ENCODE measurements at regions not wholly inside any gene's neighbourhood (a gene's known extent, or its start where the extent isn't known, plus 50 kb on each side); places are given as distances from the start of the nearest gene placed in this dataset.

- Mint-ChIP-seq H3K27me3 (ENCODE audit: low read depth) (no peaks in the 10 kb centered on the region), H3K4me3 (no peak overlapping the region), H3K27ac (no peak overlapping the region), H3K36me3 (peaks cover 21% of the 10 kb centered on the region), H3K4me1 (peaks cover 21% of the 10 kb centered on the region), H3K9me3 (peaks cover 43% of the 10 kb centered on the region)
- TF ChIP-seq TEAD4 (CRISPR knock-in tag; IDR thresholded peaks at IDR 0.05) (no peak), GABPB1 (CRISPR knock-in tag; IDR thresholded peaks at IDR 0.05) (no peak), FOXK1 (CRISPR knock-in tag; IDR thresholded peaks at IDR 0.05) (no peak), ZNF416 (CRISPR knock-in tag; IDR thresholded peaks at IDR 0.05) (no peak), E2F1 (CRISPR knock-in tag; IDR thresholded peaks at IDR 0.05) (no peak)
- TF ChIP-seq, protein P1, sequence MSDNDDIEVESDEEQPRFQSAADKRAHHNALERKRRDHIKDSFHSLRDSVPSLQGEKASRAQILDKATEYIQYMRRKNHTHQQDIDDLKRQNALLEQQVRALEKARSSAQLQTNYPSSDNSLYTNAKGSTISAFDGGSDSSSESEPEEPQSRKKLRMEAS (CRISPR knock-in tag; IDR thresholded peaks at IDR 0.05): no peak
- TF ChIP-seq, protein P2, sequence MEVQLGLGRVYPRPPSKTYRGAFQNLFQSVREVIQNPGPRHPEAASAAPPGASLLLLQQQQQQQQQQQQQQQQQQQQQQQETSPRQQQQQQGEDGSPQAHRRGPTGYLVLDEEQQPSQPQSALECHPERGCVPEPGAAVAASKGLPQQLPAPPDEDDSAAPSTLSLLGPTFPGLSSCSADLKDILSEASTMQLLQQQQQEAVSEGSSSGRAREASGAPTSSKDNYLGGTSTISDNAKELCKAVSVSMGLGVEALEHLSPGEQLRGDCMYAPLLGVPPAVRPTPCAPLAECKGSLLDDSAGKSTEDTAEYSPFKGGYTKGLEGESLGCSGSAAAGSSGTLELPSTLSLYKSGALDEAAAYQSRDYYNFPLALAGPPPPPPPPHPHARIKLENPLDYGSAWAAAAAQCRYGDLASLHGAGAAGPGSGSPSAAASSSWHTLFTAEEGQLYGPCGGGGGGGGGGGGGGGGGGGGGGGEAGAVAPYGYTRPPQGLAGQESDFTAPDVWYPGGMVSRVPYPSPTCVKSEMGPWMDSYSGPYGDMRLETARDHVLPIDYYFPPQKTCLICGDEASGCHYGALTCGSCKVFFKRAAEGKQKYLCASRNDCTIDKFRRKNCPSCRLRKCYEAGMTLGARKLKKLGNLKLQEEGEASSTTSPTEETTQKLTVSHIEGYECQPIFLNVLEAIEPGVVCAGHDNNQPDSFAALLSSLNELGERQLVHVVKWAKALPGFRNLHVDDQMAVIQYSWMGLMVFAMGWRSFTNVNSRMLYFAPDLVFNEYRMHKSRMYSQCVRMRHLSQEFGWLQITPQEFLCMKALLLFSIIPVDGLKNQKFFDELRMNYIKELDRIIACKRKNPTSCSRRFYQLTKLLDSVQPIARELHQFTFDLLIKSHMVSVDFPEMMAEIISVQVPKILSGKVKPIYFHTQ (CRISPR knock-in tag; IDR thresholded peaks at IDR 0.05): no peak
- DNase-seq (ENCODE audit: low spot score) (no peak), ATAC-seq (no peak; the same call in 1 of the 2 replicates)
- POLR2A ChIA-PET: no interaction called here
- CTCF ChIA-PET: interaction anchor here (0.7 kb wide), 1 partner anchor 318 kb away, joined by 3 read pairs; no protein-coding TSS in a partner anchor
Observed at GRCh38 chr18:2444201-2444875, 127.0 kb downstream of the METTL4 start.

DNA sequence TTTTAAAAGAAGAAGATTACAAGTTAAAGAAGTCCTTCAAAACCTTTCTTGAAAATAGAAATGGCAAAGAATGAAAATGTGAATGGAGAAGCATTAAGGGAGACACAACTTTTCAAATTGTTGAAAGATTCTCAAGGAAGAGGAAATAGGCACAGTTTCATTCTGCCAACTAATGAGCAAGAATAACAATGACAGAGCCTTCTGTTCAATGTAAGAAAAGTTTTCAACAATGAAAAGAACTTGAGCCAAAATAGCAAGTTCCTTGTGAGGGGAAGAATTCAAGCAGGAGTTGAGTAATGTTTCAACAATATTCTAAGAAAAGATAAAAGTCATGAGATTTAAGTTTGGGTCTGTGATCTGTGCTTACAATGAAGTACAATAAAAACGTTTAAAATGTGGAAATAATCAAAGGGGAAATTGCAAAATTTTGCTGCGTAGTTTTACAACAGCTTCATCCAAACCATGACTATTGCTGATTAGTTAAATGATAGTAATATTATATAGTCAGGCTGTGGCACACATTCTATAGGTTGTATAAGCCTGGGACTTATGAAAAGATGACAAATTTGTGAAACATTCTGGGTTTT, 122.6 kb downstream of the METTL4 start:
- peaks cover 21% of the 10 kb centered on the region for H3K4me1 Mint-ChIP-seq
- H3K4me3 Mint-ChIP-seq: no peak overlapping the region
- H3K27ac Mint-ChIP-seq: 0 out of 2 replicates have a peak overlapping the region, but pooled peaks have one; percentile 4
- no peak for ATAC-seq
- CTCF ChIA-PET: no interaction called here
- H3K9me3 Mint-ChIP-seq: peaks cover 12% of the 10 kb centered on the region
- POLR2A ChIA-PET: no interaction called here
- DNase-seq (ENCODE audit: low spot score): no peak
- H3K27me3 Mint-ChIP-seq (ENCODE audit: low read depth): no peaks in the 10 kb centered on the region
- TF ChIP-seq EMX1 (CRISPR knock-in tag; IDR thresholded peaks at IDR 0.05): no peak
- TF ChIP-seq ZNF396 (CRISPR knock-in tag; IDR thresholded peaks at IDR 0.05; ENCODE audit: borderline replicate concordance): no peak
- TF ChIP-seq SOX15 (CRISPR knock-in tag; IDR thresholded peaks at IDR 0.05): no peak
- TF ChIP-seq HMGXB4 (CRISPR knock-in tag; IDR thresholded peaks at IDR 0.05): no peak
- no peak for TF ChIP-seq IRF2 (CRISPR knock-in tag; IDR thresholded peaks at IDR 0.05; ENCODE audit: borderline replicate concordance, low read depth)
- no peak for TF ChIP-seq NFE2L1 (CRISPR knock-in tag; IDR thresholded peaks at IDR 0.05)
- TF ChIP-seq, protein P3, sequence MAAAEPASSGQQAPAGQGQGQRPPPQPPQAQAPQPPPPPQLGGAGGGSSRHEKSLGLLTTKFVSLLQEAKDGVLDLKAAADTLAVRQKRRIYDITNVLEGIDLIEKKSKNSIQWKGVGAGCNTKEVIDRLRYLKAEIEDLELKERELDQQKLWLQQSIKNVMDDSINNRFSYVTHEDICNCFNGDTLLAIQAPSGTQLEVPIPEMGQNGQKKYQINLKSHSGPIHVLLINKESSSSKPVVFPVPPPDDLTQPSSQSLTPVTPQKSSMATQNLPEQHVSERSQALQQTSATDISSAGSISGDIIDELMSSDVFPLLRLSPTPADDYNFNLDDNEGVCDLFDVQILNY (CRISPR knock-in tag; IDR thresholded peaks at IDR 0.05): no peak
- no peak for TF ChIP-seq E2F1 (CRISPR knock-in tag; IDR thresholded peaks at IDR 0.05)
- TF ChIP-seq CTCF (IDR thresholded peaks at IDR 0.05): no peak
- TF ChIP-seq ZNF416 (CRISPR knock-in tag; IDR thresholded peaks at IDR 0.05): no peak
- TF ChIP-seq ETV6 (CRISPR knock-in tag; IDR thresholded peaks at IDR 0.05): no peak
- no peak for TF ChIP-seq FOXJ3 (CRISPR knock-in tag; IDR thresholded peaks at IDR 0.05; ENCODE audit: borderline replicate concordance)
- no peak for TF ChIP-seq KAT7 (CRISPR knock-in tag; IDR thresholded peaks at IDR 0.05; ENCODE audit: borderline replicate concordance)
- peaks cover 10% of the 10 kb centered on the region for H3K36me3 Mint-ChIP-seq

Measured in WTC11 (cell line).